HG02759 (cell line): ENCODE measurements at regions not wholly inside any gene's neighbourhood (a gene's known extent, or its start where the extent isn't known, plus 50 kb on each side); places are given as distances from the start of the nearest gene placed in this dataset.

Experiments
- ATAC-seq: cut with Tn5 transposase; IDR thresholded peaks from one replicate; pipeline ENCODE4 v1.9.1; 2021; ENCODE audit warnings: mild to moderate bottlenecking, moderate library complexity; ENCODE audit not compliant: unreplicated experiment

DNA sequence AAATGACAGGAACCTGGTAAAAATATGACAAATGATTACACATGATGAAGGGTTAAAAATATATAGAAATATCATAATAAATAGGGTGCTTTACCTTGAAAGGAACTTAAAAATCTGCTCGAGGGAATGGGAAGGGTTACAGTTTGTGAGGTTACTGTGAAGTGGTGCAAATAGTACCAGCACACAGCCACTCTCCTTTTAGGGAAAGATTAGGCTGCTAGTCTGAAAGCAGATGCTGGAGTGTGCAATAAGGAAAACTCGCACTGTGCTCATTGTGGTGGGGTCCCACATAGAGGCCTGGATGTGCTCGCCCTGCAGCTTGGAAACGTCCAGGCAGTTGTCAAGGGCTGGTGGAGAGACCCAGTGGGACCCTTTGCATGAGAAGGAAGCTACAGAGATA, 145.9 kb upstream of the TBX20 start:
- no peak for ATAC-seq

DNA sequence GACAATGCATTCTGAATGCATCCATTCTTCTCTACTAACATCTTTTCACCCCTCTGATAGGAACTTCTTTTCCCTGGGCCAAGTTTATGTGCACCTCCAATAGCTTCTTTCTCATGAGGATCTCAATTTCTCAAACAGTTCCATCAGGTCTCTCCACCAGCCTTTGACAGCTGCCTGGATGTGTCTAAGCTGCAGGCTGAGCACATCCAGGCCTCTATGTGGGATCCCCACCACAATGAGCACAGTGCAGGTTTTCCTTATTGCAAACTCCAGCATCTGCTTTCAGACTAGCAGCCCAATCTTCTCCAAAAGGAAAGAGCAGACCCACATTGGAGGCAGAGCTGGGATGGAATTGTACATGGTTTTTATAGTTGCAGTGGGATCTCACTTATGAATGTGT, 145.3 kb upstream of the TBX20 start:
- ATAC-seq = no peak

DNA sequence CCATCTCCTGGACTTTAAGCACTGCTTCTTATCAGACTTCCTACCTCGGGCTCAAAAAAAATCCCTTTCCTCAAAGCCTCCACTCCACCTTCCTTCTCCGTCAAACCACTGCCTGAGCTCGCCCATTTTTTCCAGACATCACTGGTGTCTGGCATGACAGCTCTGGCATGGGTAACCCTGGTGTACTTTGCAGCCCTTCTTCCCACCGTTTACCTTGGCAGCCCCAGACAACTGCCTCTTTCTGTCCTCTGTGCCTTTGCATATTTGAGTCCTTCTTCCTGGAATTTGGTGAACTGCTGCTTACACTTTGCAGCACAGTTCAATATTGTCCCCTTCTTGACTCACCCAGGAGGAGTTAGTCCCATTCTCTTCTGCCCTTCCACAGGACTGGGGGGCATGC, 144.6 kb upstream of the TBX20 start:
- ATAC-seq = no peak

DNA sequence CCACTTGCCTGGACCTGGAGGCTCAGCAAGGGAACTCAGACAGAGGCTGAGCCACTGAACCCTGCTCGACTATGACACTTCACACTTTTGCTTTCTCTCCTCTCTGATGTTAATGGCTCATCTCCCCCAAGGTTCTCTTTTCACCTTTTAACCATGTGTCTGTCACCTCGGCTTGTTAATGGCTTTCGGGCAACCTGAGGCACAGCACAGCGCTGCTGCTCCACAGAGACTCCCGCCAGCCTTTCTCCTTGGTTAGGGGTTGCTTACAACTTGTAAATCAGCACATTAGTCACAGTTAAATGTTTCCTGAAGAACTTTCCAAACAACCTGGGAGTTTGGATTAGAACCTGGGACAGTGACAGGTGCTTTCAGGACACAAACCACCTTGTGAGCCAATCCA, 136.2 kb upstream of the TBX20 start:
- no peak for ATAC-seq

DNA sequence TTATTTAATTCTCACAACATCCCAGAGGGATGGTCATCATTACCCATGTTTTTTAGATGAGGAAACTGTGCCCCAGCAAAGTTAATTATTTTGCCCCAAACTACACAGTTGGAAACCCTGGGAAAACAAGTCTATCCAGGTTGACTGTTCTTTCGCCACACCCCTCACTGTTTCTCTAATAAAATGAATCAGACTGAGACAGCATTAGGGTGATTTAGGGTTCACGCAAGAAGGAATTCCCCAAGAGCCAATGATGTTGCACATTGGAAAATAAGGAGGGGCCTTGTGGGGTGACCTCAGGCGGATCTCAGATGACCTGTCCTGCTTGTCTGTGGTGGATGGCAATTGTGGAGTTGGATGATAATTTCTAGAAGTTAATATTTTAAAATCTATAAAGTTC, 135.7 kb upstream of the TBX20 start:
- no peak for ATAC-seq

DNA sequence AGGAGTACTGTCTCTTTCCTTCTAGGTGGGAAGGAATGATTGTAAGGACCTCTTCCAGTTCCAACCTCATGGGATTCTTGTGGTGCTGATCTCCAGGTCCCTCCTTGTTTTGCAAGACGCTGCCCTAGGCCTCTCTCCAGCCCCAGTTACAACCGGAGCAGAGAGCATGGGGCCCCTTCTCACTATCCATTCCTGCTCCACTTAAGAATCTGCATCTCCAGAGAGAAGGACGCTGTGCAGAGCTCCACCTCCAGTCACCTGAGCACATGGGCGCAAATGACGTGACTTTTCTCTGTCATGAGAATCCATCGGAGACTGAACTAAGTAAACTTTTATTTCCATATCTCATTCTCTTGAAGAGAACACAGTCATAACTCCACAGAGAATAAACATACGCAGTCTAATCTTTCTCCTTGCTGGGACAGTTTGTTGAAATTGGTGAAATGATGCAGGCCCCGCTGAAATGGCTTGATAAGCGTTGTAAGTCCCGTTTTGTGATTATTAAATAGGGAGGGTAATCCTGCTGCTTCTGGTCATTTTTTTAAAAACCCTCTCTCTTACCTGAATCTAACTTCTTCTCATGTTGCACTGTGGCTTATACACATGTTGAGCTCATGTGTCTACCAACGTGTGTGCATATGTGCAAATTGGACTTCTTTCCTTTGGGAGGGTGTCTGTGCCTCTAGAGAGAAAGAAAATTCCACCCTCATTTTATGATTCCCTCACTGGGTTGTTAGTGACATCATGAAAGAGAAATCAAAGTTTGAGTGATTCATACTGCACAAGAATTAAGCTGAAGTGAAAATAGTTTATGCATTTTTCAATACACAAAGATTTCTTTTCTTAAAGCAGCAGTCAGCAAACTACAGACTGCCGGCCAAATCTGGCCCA, 133.2 kb upstream of the TBX20 start:
- no peak for ATAC-seq

DNA sequence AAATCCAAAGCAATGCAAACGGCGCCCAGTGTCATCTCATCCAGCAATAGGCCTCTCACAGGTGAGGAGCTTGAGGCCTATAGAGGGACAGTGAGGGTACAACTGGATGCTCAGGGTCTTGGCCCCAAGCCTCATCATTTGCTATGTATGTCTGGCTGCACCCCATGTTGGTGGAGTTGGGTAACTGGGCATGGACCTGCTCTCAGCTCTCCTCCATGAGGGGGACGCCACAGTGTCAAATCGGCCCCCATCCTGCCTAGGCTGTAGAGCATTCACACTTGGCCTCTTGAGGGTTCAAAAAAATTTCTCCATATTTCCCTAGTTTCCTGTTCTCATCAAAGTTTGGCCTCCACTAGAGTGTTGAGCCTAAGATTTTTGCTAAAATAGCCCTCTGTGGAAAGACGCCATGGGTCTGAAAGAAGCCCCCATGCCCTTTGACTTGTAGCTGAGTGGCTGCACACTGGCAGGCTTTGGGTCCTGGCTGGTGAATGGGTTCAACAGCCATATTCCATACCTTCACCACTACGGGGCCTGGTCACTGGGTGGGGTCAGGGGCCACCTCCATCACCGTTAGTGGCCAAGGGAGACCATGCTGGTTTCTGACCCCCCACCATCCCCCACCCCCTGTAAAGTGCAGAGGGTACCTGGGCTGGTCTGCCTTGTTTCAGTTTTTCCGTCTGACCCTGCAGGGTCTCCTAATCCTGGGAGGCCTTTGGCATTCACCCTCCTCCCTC, 132.3 kb upstream of the TBX20 start:
- no peak for ATAC-seq

DNA sequence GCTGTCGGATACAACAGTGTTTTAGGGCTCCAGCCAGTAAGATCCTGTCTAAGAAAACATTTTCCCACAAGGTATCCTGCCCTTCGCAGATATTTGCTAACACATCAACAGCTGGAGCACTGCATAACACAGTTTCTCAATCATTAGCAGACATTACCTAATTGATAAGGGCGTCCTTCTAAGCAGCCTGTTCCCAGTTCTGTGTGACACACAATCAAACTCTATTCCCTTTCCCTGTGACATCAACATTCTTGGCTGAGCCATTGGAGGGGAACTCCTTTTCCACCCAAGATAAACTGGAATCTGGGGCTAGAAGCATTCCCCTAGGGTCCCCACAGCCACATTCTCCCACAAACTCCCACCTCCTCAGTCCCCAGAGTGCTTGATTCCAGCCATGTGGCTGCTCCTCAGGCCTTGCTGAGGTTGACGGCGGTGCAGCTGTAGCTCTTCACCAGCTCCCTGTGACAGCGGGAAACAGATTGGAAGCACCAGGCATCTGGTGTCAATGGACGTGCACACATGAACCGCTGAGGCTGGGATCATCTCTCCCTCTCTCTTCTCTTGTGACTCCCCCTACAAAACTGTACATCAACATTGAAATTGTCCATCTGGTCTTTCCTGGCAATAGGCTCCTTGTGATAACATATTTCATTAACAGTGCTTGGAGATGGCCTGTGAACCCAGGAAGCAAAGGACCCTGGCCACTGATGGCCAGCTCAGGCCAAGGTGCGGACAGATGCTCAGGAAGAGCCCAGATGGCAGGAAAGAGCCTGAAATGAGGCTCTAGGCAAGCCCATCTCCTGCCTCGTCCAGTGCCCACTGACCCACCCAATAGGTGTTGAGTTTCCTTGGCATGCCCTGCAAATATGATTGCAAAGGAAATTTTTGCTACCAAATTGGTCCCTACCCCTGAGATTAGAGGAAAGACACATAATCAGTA, 131.1 kb upstream of the TBX20 start:
- no peak for ATAC-seq

DNA sequence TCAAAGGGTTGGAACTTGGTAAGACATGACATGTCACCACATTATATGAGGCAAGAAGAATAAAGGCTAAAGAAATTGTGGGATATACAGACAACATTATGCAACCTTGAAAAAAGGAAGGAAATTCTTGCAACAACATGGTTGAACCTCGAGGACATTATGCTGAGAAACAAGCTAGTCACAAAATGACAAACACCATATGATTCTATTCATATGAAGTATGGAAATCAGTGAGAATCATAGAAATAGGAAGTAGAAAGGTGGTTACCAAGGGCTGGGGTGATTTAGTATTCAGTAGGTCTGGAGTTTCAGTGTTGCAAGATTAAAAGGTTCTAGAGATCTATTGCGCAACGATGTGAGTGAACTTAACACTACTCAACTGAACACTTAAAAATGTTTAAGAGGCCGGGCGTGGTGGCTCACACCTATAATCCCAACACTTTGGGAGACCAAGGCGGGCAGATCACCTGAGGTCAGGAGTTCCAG, 126.9 kb upstream of the TBX20 start:
- no peak for ATAC-seq

DNA sequence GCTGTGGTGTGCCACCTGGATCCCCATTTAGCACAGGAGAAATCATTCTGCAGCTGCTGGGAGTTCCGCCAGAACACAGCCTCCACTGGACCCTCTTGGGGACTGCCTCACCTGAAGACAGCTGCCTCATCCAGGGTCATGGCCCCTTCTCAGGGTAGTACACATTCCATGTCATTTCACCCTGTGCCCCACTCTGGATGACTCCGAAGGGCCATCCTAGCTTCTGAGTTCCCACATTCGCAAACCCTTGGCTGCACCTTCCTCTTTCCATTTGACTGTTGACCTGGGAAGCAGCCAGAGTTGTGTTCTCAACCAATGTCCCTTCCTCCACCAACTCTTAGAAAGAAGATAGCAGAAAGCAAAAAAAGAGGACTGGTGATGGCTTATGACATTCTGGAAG, 125.6 kb upstream of the TBX20 start:
- no peak for ATAC-seq

DNA sequence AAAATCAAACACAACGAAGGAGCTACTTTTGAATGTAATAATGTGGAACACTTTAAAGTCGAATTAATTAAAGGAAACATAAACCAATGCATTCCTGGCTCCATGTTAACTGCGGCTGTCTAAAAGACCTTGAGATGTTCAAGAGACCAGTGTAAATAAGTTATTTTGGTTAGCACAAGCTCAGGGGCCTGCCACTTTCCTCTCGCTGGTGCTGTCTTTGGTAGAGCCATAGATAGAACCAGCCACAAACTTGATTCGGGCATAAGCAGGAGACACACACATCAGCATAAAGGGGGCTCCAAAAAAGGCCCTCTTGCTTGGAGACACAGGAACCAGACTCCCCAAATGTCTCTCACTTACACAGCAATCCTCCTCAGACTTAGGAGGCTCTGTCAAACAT, 121.6 kb upstream of the TBX20 start:
- no peak for ATAC-seq

DNA sequence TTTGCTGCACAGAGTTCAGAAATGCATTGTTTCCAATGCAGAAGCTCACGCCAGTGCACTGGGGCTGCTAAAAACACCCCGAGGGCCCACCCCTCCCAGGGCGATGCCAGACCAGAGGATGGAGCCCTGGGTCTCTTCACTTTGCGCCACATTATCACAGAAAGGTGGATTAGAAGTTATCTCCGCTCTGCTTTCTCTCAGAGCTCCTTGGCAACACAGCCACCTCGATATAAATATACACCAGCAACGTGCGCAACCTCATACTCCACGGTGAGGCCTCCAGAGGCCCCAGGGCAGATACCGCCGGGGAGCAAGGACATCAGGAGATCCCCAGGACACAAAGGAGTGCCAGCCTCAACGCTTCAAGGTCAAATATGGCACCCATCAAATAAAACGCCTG, 121.0 kb upstream of the TBX20 start:
- no peak for ATAC-seq

DNA sequence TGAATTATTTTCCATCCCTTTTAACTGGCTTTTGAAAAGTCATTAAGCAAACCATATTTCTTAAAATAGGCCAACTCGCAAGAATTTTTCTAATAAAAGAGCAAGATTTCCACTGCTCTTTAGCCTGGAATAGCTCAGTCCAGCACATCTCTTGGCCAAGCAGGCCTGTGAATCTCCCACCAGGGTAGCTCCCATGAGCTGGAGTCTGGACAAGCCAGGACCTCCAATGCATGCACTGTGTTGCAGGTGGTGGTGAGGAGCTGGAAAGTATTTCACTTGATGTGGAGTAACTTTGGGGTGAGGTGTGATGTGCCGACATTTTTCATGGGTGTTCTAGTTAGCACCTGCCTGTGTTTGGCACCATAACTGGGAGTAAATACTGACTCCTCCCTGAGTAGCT, 117.3 kb upstream of the TBX20 start:
- ATAC-seq = no peak

DNA sequence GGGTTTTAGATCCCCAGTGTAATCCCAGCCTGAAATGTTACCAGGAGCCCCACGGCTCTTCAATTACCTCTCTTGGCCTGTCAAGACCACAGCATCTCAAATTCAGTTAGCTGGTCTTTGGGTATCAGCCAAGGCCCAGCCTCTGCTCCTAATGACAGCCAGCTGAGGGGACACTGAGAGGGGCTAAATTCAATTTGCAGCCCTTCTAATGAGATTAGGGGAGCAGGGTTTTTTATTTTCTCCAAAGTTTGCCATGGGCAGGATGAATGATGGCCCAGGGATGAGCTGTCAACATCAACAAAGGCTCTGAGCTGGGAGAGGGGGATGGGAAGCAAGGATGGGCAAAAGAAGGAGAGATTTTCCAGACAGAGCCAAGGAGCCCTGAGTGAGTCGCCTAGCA, 116.8 kb upstream of the TBX20 start:
- no peak for ATAC-seq

DNA sequence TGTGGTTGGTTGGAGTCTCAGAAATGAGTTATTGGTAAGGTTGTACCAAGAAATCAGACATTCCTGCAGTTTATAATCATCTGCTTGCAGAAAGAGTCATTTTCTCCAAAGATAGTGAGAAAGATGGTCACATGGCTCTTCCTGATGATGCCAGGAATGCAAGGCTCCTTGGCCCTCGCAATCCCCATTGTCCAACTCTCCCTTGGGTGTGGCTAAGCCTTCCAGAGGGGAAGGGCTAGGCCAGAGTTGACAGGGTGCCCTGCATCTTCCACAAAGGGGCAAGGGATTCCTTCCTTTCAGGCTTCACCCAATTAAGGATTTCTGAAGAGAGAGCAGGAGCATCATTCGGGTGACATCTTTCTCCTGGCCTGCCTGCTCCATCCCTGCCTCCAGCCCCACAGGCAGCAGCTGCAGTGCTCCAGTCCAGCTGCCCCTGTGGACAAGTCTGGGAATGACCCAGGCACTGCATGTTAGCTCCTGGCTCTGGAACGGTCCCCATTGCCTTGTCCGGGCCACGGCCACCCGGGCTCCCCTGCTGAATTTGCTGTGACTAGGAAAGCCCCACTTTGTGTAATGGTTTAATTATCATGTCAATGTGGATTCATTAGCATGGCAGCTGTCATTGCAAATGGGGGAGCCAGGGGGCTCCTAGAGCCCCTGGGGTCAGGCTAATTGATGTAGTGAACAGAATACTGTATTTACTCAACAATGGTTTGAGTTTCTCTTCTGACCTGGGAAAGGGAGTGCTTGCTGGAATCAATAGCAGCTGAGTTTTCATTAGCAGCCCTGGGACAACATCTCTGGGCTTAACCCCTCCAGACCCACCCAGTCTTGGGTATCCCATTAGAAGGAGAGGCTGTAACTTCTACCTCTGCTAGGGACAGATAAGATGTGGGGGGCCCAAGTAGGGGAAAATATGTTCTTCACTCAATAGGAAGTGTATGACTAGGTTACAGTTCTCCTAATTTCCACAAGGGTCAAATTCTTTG, 112.6 kb upstream of the TBX20 start:
- ATAC-seq = no peak

DNA sequence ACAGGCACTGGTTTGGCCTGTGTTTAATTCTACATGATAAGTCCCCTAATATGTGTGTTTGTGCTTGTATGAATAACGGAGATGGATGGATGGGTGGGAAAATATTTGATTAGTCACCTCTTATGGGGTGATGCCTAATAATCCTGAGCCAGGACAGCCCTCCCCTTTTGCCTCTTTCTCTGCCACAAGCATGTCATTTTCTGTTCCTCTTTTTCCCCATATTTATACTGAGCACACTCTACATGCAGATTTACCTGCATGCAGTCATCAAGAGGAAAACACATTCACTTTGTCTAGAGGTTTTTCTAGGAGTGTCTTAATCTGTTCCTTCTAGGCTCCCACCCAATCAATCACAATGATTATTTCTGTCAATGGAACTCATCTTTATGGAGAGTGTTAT, 111.6 kb upstream of the TBX20 start:
- ATAC-seq = no peak

DNA sequence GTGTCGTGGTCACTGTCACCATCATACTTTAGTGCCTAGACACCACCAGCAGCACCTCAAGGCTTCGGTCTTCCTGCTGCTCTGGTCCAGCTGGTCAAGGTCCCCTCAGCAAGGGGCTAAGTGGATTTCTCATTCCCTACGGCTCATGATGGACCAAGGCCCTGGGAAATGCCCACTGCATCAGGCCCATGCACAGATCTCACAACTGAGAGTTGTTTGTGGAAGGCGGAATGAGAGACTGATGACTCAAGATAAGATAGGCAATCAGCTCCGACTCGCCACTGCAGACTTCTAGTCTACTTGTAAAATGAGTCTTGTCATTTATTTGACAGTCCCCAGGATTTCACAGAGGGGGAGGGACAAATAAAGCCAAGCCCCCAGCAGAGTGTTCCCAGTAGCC, 108.4 kb upstream of the TBX20 start:
- no peak for ATAC-seq

DNA sequence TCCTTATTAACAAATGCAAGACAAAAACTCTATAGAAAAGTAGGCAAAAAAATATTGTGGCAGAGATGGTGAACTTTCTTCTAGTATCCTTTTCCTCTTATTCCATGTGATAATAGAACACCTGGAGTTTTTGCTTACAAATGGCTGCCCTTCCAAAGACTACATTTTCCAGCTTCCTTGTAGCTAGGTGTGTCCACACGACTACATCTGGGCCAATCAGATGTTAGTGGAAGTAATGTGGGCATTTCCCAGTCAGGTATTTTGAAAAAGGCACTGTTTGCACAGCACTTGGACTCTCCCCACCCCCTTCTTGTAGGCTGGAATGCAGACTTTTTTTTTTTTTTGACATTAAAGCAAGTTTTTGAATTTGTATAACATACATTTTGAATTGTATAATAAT, 105.5 kb upstream of the TBX20 start:
- ATAC-seq = no peak

DNA sequence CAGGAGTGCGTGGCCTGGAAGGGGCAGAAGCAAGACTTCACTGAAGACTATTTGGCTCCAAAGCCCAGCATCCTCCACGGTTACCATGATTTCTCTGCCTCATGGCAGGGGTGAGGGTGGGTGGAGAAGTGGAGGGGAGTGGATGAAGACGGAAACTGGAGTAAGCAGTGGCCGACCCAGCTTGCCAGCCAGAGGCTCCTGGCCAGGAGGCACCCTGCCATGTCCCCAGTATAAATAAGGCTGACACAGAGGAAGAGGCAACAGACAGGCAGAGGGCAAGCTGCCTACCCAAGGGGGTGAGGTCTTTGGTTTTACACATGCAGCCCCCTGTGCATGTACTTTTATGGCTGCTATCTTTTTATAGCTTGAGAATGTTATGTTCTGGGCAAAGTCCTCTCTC, 102.6 kb upstream of the TBX20 start:
- no peak for ATAC-seq

DNA sequence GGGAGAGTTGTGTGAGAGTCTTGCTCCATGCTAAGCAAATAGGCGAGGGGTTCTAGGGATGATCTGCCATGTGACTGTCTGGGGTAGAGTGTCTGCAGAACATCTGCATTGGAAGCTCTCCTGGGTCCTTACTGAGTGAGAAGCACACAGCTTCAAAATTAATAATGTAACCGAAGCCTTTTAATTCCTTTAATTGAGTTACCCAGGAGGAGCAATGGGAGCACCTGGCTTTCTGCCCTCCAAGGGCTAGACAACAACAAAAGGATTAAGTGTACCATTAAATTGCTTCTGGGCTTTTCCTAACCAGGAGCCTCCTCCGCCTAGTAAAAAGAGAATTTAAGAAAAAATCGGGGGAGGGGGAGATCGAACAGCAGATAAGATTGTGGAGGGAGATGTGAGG, 102.0 kb upstream of the TBX20 start:
- no peak for ATAC-seq
